ENCODE measurements at regions not wholly inside any gene's neighbourhood (a gene's known extent, or its start where the extent isn't known, plus 50 kb on each side); places are given as distances from the start of the nearest gene placed in this dataset.

DNA sequence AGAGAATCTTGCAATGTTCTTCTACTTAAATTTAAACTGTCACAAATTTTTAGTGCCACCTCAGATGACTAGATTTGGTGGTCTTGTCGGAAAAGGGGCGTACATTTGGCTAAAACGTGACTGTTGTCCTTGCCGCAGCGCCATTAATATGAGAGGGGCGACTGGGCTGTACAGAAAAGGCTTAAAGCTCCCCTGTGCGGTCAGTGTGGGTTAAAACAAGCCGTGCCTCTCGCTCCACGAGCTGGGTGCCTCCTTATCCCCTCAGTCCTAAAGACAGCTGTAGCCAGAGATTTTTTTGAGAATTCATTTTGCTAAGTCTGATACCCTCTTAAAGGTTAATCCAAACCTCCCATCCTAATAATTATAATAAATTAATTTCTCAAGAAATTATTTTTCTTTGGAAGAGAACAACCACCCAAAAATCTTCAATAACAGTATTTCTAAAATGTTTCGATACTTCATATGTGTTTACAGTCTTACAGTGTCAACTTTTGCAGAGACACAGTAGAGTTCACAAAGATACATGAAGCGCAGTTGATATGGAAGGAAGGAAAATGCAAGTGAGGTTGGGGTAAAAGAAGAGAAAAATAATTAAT is 68.6 kb downstream of the C7orf25 start:
- TF ChIP-seq GATA2 (IDR thresholded peaks at IDR 0.05; ENCODE audit: low read depth, low read length) (no peak), GATA3 (IDR thresholded peaks at IDR 0.05; ENCODE audit: low read depth, low read length) (no peak)

Data from SH-SY5Y (cell line).